H9 (cell line): ENCODE measurements at regions not wholly inside any gene's neighbourhood (a gene's known extent, or its start where the extent isn't known, plus 50 kb on each side); places are given as distances from the start of the nearest gene placed in this dataset.

Experiments used
- DNase-seq: peaks from one replicate; pipeline ENCODE4 v3.0.0-alpha.2; 2017
- H2AFZ ChIP-seq: one replicate; pipeline ENCODE4 v1.6.1; 2013; ENCODE audit warnings: mild to moderate bottlenecking, low read length, control low read depth, moderate library complexity
- H2AK5ac ChIP-seq: 2 replicates; pipeline ENCODE4 v1.6.1; 2013; ENCODE audit warnings: low read length, control low read depth, mixed read lengths; ENCODE audit not compliant: insufficient read length
- H2BK120ac ChIP-seq: one replicate; pipeline ENCODE4 v1.6.1; 2013; ENCODE audit warnings: low read depth, mild to moderate bottlenecking, low read length, control low read depth, inconsistent platforms; ENCODE audit not compliant: poor library complexity, severe bottlenecking
- H2BK12ac ChIP-seq: 2 replicates; pipeline ENCODE4 v1.6.1; 2013; ENCODE audit warnings: low read length, control low read depth, mixed read lengths, low read depth; ENCODE audit not compliant: insufficient read length
- H2BK15ac ChIP-seq: 2 replicates; pipeline ENCODE4 v1.6.1; 2013; ENCODE audit warnings: low read depth, low read length, control low read depth
- H2BK20ac ChIP-seq: one replicate; pipeline ENCODE4 v1.6.1; 2013; ENCODE audit warnings: low read depth, mild to moderate bottlenecking, low read length, control low read depth, inconsistent platforms; ENCODE audit not compliant: poor library complexity, severe bottlenecking
- H2BK5ac ChIP-seq: 2 replicates; pipeline ENCODE4 v1.6.1; 2013; ENCODE audit warnings: low read length, control low read depth, mixed read lengths; ENCODE audit not compliant: insufficient read length
- H3K14ac ChIP-seq: 2 replicates; pipeline ENCODE4 v1.6.1; 2013; ENCODE audit warnings: low read length, control low read depth; ENCODE audit not compliant: insufficient read depth
- H3K18ac ChIP-seq: 2 replicates; pipeline ENCODE4 v1.6.1; 2013; ENCODE audit warnings: low read depth, mild to moderate bottlenecking, mixed read lengths, low read length, control low read depth; ENCODE audit not compliant: insufficient read length
- H3K23ac ChIP-seq: 2 replicates; pipeline ENCODE4 v1.6.1; 2013; ENCODE audit warnings: low read length, control low read depth, mixed read lengths, low read depth; ENCODE audit not compliant: insufficient read length
- H3K23me2 ChIP-seq: 2 replicates; pipeline ENCODE4 v1.6.1; 2013; ENCODE audit warnings: low read depth, mild to moderate bottlenecking, mixed read lengths, low read length, control low read depth; ENCODE audit not compliant: insufficient read length, poor library complexity, severe bottlenecking
- H3K27ac ChIP-seq: 2 replicates; pipeline ENCODE4 v1.5.1; 2013; ENCODE audit warnings: low read length, control low read depth, mixed read lengths, low read depth; ENCODE audit not compliant: insufficient read length
- H3K27me3 ChIP-seq: 2 replicates; pipeline ENCODE4 v1.6.1; 2013; ENCODE audit warnings: low read length, control low read depth, inconsistent platforms; ENCODE audit not compliant: insufficient read depth
- H3K4ac ChIP-seq: 2 replicates; pipeline ENCODE4 v1.6.1; 2013; ENCODE audit warnings: low read depth, mild to moderate bottlenecking, control low read depth, inconsistent platforms, low read length, moderate library complexity
- H3K4me1 ChIP-seq: 2 replicates; pipeline ENCODE4 v1.6.1; 2013; ENCODE audit warnings: low read length, control low read depth, inconsistent platforms; ENCODE audit not compliant: insufficient read depth
- H3K4me2 ChIP-seq: 2 replicates; pipeline ENCODE4 v1.6.1; 2013; ENCODE audit warnings: low read length, control low read depth, mixed read lengths; ENCODE audit not compliant: insufficient read length, insufficient read depth
- H3K56ac ChIP-seq: 2 replicates; pipeline ENCODE4 v1.6.1; 2013; ENCODE audit warnings: low read depth, mild to moderate bottlenecking, mixed read lengths, low read length, control low read depth; ENCODE audit not compliant: insufficient read length
- H3K79me1 ChIP-seq: 2 replicates; pipeline ENCODE4 v1.6.1; 2013; ENCODE audit warnings: low read depth, mild to moderate bottlenecking, moderate library complexity, low read length, control low read depth, inconsistent platforms; ENCODE audit not compliant: insufficient read depth, poor library complexity, severe bottlenecking
- H3K79me2 ChIP-seq: 2 replicates; pipeline ENCODE4 v1.6.1; 2013; ENCODE audit warnings: low read length, control low read depth, inconsistent platforms; ENCODE audit not compliant: insufficient read depth
- H3K9ac ChIP-seq: 2 replicates; pipeline ENCODE4 v1.6.1; 2013; ENCODE audit warnings: low read length, control low read depth, mixed read lengths; ENCODE audit not compliant: insufficient read length; ENCODE audit errors: extremely low read depth
- H3K9me3 ChIP-seq: one replicate; pipeline ENCODE4 v1.6.1; 2013; ENCODE audit warnings: low read depth, low read length, inconsistent platforms; ENCODE audit not compliant: control insufficient read depth
- H3T11ph ChIP-seq: one replicate; pipeline ENCODE4 v1.6.1; 2013; ENCODE audit warnings: mild to moderate bottlenecking, low read length, control low read depth, inconsistent platforms
- H4K20me1 ChIP-seq: one replicate; pipeline ENCODE4 v1.6.1; 2013; ENCODE audit not compliant: control insufficient read depth, insufficient read length, insufficient read depth
- H4K5ac ChIP-seq: 2 replicates; pipeline ENCODE4 v1.6.1; 2013; ENCODE audit warnings: low read depth, mild to moderate bottlenecking, mixed read lengths, low read length, control low read depth; ENCODE audit not compliant: insufficient read length
- H4K8ac ChIP-seq: replicated peaks from 2 replicates; pipeline ENCODE4 v1.6.1; 2013; ENCODE audit warnings: low read length, control low read depth, mixed read lengths, low read depth; ENCODE audit not compliant: insufficient read length
- H4K91ac ChIP-seq: 2 replicates; pipeline ENCODE4 v1.6.1; 2013; ENCODE audit warnings: low read depth, mild to moderate bottlenecking, moderate library complexity, mixed read lengths, low read length, control low read depth; ENCODE audit not compliant: insufficient read length
- H3K27ac Mint-ChIP-seq, 3 experiments: 2 replicates in 2 of 3; 3 replicates in 1 of 3; pipeline ENCODE4 v1.8.0; 2020 to 2021; ENCODE audit warnings: mixed read lengths in 3 of 3, mild to moderate bottlenecking in 1 of 3, moderate library complexity in 1 of 3
- H3K27me3 Mint-ChIP-seq: 2 replicates; pipeline ENCODE4 v1.8.0; 2021; ENCODE audit warnings: low read depth, mild to moderate bottlenecking, moderate library complexity, mixed read lengths
- H3K36me3 Mint-ChIP-seq, 3 experiments: 2 replicates in 2 of 3; 3 replicates in 1 of 3; pipeline ENCODE4 v1.8.0; 2020 to 2021; ENCODE audit warnings: low read depth in 3 of 3, mixed read lengths in 3 of 3; ENCODE audit not compliant: insufficient read depth in 1 of 3
- H3K4me1 Mint-ChIP-seq, 2 experiments: 2 replicates each; pipeline ENCODE4 v1.8.0; 2020; ENCODE audit warnings: mixed read lengths in 2 of 2
- H3K4me3 Mint-ChIP-seq, 2 experiments: 2 replicates in 1 of 2; 3 replicates in 1 of 2; pipeline ENCODE4 v1.8.0; 2020 to 2021; ENCODE audit warnings: mild to moderate bottlenecking in 2 of 2, mixed read lengths in 2 of 2, moderate library complexity in 1 of 2
- H3K9me3 Mint-ChIP-seq, 2 experiments: 2 replicates in 1 of 2; 3 replicates in 1 of 2; pipeline ENCODE4 v1.8.0; 2020; ENCODE audit warnings: mild to moderate bottlenecking in 2 of 2, mixed read lengths in 2 of 2, moderate library complexity in 1 of 2
- WGBS: extraction: QIAGEN DNeasy Blood & Tissue Kit; methylation state at CpG from one replicate; pipeline ENCODE4 v1.1.7; 2013; ENCODE audit warnings: missing lambda C conversion rate, low lambda C conversion rate, mixed read lengths; ENCODE audit not compliant: insufficient read length; ENCODE audit errors: extremely low coverage; 5-methylcytosine and 5-hydroxymethylcytosine counted together
- TF ChIP-seq, protein P1 (sequence below): fragments of 200-600 bp; sonication (generic); conservative IDR thresholded peaks from 3 replicates; pipeline ENCODE4 v1.8.0; 2021; ENCODE audit warnings: antibody characterized with exemption, mild to moderate bottlenecking

DNA sequence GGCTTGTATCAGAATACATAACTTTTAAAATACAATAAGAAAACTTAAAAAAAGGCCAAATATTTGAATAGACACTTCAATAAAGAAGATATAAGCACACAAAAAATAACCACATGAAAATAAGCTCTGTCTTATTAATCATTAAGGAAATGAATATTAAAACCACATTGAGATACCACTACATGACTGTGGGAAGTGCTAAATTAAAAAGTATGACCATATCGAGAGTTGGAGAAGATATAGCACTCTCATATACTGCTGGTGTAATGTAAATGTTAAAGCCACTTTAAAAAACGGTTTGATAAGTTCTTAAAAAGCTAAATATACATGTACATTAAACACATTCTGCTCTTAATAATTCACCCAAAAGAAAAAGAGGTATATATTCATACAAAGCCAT is 104.6 kb upstream of the TRIB2 start:
- H3K18ac ChIP-seq = no peak overlapping the region
- no peak overlapping the region for H3K27ac ChIP-seq
- H3K79me1 ChIP-seq = no peaks in the 10 kb centered on the region
- no peak overlapping the region for H3K14ac ChIP-seq
- no peak overlapping the region for H2BK120ac ChIP-seq
- H4K8ac ChIP-seq = no peak overlapping the region
- Mint-ChIP-seq H3K4me3 (no peak overlapping the region), H3K4me1 (peaks cover 3 to 6% of the 10 kb centered on the region in 2 experiments), H3K27me3 (no peaks in the 10 kb centered on the region), H3K27ac (no peak overlapping the region), H3K36me3 (no peaks in the 10 kb centered on the region), H3K9me3 (no peaks in the 10 kb centered on the region)
- H3K56ac ChIP-seq = no peak overlapping the region
- DNase-seq = no peak
- no CpG with 5 or more reads among the region's 2 CpGs for WGBS
- no peak overlapping the region for H4K91ac ChIP-seq
- H2BK15ac ChIP-seq = no peak overlapping the region
- no peak overlapping the region for H4K5ac ChIP-seq
- no peak overlapping the region for H2BK20ac ChIP-seq
- H3K9ac ChIP-seq = no peak overlapping the region
- H3K4me2 ChIP-seq = no peak overlapping the region
- H4K20me1 ChIP-seq = no peaks in the 10 kb centered on the region
- H2BK12ac ChIP-seq = no peak overlapping the region
- no peak overlapping the region for H3K23ac ChIP-seq
- H3K4me1 ChIP-seq = peaks cover 4% of the 10 kb centered on the region; the same call in 1 of the 2 replicates
- no peak overlapping the region for H2BK5ac ChIP-seq
- no peaks in the 10 kb centered on the region for H3K27me3 ChIP-seq
- H2AFZ ChIP-seq = no peak overlapping the region
- H3K79me2 ChIP-seq = no peaks in the 10 kb centered on the region
- TF ChIP-seq, protein P1, sequence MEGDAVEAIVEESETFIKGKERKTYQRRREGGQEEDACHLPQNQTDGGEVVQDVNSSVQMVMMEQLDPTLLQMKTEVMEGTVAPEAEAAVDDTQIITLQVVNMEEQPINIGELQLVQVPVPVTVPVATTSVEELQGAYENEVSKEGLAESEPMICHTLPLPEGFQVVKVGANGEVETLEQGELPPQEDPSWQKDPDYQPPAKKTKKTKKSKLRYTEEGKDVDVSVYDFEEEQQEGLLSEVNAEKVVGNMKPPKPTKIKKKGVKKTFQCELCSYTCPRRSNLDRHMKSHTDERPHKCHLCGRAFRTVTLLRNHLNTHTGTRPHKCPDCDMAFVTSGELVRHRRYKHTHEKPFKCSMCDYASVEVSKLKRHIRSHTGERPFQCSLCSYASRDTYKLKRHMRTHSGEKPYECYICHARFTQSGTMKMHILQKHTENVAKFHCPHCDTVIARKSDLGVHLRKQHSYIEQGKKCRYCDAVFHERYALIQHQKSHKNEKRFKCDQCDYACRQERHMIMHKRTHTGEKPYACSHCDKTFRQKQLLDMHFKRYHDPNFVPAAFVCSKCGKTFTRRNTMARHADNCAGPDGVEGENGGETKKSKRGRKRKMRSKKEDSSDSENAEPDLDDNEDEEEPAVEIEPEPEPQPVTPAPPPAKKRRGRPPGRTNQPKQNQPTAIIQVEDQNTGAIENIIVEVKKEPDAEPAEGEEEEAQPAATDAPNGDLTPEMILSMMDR = no peak
- no peaks in the 10 kb centered on the region for H3K9me3 ChIP-seq
- no peak overlapping the region for H3T11ph ChIP-seq
- no peak overlapping the region for H2AK5ac ChIP-seq
- H3K23me2 ChIP-seq = no peaks in the 10 kb centered on the region
- no peak overlapping the region for H3K4ac ChIP-seq
